Central memory CD4-positive, alpha-beta T cell (primary cell): ENCODE measurements at regions not wholly inside any gene's neighbourhood (a gene's known extent, or its start where the extent isn't known, plus 50 kb on each side); places are given as distances from the start of the nearest gene placed in this dataset.
"Not testable (repeated sequence)": the region's sequence is repeated elsewhere in the genome, so short reads cannot be mapped to it uniquely, and the experiment has no call there.

ENCODE experiments used
- DNase-seq: peaks from one replicate; pipeline ENCODE4 v3.0.0; 2022

DNA sequence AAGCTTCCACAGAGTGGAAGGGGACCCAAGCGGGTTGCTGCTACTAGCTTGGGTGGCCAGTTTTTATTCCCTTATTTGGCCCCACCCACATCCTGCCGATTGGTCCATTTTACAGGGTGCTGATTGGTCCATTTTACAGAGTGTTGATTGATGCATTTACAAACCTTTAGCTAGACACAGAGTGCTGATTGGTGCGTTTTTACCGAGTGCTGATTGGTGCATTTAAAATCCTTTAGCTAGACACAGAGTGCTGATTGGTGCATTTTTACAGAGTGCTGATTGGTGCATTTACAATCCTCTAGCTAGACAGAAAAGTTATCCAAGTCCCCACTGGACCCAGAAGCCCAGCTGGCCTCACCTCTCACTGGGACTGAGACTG, 187.0 kb upstream of the KCNMB2 start:
- not testable (repeated sequence) for DNase-seq

DNA sequence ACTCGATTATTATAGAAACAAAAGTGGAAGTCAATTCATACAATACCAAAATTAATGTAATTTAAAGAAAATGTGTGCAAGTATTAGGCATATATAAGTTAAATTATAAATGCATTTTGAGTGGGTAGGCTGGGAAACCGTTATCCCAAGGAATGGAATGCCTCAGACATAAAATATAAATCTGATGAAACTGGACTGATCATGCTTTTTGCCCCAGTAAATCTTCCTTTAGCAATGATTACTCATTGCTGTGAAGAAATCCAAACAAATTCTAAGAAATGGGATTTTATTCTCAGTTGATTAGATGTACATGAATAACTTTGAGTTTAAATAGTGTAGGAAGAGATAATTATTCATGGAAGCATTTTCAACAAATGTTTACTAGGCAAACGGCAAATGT, 185.5 kb upstream of the KCNMB2 start:
- no peak for DNase-seq

DNA sequence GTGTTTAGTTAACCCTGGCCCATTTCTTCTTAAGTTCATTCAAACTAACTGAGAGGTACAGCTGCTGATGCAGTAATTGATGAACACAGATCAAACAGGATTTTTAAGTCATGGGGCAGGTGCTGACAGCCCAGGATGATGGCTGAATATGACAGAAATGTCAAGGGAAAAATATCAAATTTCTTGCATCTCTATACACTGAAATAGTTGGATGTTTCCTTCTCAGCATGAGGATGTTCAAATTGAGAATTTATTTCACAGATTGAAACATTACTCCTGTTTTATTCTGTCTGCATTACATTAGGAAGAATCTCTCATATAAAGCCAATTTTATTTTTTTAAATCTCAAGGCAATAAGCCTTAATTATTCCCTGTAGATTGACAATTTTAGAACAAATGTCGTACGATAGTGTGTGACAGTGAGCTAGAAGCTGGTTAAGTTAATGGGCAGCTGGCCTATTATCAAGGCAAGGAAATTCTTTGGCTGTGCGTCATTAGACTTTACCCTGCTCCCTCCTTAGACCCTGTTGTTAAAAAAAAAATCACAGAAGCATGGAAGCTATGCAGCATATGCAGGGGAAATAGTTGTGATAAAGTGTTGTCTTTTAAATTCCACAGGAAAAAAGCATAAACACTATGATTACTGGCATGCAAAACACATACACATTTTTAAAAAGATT, 183.8 kb upstream of the KCNMB2 start:
- no peak for DNase-seq

DNA sequence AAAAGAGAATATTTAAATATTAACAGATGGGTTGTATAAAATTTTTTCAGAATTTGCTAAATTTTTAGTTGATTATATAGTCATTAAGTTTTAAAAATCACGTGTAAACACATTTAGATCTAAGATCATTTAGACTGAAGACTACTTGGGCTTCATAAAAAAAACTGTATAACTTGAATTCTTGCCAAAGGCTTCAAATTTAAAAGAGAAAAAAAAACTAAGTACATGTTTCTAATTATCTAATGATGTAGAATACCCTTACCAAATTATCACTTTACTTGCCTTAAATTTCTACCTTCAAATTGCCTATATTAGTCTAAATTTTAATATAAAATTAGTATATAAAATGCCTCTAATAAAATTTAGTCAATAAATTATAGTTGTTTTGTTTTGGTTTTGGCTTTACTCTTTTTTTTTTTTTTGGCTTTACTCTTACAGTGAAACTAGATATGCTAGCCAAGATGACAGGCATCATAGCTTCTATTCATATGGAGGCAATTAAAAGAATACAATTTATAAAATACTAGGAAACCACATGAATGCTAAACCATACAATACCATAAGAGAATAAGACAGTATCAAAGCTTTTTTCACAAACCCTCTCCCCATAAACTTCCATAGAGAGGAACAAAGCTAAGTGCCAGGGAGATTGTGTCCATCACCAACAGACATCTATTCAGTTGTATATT, 183.1 kb upstream of the KCNMB2 start:
- DNase-seq: no peak

DNA sequence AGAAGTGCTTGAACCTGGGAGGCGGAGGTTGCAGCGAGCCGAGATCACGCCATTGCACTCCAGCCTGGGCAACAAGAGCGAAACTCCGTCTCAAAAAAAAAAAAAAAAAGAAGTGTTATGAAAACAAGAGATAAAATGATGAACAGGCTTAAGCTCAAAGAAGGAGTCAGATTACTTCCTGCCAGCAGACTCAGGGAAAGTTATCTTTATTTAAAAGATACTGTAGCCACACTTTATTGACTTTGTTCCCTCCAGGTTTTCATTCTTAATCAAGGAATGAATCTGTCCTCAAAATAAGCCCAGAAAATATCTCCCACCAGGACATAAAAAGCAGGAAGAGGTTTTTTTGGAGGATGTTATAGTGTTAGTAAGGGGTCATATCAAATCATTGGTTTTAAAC, 176.5 kb upstream of the KCNMB2 start:
- DNase-seq: no peak

DNA sequence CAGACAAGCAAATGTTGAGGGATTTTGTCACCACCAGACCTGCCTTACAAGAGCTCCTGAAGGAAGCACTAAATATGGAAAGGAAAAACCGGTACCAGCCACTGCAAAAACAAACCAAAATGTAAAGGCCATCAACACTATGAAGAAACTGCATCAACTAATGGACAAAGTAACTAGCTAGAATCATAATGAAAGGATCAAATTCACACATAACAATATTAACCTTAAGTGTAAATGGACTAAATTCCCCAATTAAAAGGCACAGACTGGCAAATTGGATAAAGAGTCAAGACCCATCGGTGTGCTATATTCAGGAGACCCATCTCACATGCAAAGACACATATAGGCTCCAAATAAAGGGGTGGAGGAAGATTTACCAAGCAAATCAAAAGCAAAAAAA, 173.2 kb upstream of the KCNMB2 start:
- not testable (repeated sequence) for DNase-seq

DNA sequence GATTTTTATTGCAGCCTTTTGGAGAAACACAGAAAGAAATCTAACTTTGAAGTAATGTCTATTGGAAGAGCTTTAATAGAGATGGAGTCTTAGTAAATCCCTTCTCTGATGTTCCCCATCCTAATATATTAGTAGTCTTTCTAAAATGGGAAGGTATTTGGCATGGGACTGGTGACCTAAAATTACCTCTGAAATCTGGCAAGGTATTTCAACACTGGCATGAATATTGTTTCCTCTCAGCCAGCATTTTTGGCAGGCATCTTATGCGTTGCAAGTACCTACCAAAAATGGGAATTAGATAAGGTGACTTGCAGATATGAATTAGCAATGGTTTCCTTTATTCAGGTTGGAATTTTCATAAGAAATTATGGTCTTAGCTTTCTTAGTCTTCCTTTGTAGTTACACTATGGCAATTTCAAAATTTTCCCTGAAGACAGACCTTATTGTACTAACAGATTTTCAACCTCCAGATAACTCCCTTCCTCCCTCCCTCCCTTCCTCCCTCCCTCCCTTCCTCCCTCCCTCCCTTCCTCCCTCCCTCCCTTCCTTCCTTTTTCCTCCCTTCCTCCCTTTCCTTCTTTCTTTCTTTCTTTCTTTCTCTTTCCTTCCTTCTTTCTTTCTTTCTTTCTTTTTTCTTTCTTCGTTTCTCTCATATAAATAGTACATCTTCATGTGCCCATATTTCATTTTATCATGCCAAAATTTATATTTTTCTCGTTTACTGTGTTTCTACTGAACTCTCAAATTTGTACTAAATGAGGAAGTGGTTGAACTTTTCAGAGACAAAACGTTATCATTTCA, 168.2 kb upstream of the KCNMB2 start:
- DNase-seq: no peak

DNA sequence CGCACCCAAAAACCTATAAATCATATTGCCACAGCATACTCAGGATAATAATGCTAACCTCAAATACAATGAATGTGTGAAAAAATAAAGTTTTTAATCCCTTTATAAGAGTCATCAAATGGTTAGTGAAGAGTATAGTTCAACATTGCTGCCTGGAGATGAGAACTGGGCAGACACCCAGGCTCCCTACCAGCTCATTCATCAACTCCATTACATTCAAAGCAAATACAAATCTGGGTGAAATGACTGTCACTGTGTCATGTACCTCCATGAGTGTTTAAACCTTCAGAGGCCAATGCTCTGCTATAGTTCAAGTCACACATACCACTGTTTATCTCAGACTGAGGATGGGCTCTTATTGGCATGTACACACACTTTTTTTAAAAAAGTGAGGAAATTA, 167.2 kb upstream of the KCNMB2 start:
- DNase-seq: no peak

DNA sequence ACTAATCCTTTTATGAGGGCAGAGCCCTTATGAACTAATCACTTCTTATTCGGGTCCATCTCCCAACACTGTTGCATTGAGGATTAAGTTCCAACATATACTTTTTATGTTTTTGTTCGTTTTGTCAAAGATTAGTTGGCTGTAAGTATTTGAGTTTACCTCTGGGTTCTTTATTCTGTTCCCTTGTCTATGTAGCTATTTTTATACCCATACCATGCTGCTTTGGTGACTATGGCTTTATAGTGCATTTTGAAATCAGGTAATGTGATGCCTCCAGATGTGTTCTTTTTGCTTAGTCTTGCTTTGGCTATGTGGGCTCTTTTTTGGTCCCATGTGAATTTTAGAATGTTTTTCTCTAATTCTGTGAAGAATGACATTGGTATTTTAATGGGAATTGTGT, 166.4 kb upstream of the KCNMB2 start:
- no peak for DNase-seq

DNA sequence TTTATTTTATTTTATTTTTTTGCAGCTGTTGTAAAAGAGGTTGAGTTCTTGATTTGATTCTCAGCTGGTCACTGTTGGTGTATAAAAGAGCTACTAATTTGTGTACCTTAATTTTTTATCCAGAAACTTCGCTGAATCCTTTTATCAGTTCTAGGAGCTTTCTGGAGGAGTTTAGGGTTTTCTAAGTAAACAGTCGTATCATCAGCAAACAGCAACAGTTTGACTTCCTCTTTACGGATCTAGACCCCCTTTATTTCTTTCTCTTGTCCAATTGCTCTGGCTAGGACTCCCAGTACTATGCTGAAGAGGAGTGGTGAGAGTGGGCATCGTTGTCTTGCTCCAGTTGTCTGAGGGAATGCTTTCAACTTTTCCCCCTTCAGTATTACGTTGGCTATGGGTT, 165.8 kb upstream of the KCNMB2 start:
- DNase-seq: no peak

DNA sequence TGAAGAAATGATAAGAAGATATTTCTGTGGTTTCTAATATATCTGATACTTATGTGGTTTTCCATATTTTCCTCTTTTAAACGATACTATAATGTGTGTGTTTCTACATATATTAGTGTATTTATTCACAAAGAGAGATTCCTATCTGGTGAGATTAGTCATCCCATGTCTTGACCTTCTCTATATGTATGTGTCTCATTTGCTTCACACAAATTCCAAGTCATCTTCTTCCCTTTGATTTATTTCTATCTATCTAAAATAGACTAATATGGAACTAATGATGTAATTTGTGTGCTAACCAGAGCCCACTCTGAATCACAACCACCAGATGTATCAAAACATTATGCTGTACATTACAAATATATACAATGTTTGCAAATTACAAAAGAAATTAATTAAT, 154.7 kb upstream of the KCNMB2 start:
- DNase-seq: no peak

DNA sequence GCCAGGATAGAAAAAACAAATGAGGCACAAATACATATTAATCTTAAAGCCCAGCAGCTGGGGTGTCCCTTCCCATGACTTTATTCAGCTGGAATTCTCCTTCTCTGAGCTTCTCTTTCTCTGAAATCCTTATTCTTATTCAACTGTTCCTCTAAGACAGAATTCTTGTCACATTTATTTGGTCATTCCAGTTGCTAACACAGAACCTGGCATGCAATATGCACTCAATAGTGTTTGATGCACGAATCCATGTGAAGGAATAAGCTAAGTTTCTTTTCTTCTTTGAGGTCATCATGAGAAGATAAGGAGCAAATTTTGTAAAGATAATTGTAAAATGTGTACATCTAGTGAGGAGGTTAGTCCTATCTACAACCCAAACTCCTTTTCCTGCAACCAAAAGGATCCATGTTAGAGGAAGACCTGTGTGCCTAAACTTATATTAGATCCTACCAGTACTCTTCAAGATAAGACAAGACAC, 154.2 kb upstream of the KCNMB2 start:
- no peak for DNase-seq

DNA sequence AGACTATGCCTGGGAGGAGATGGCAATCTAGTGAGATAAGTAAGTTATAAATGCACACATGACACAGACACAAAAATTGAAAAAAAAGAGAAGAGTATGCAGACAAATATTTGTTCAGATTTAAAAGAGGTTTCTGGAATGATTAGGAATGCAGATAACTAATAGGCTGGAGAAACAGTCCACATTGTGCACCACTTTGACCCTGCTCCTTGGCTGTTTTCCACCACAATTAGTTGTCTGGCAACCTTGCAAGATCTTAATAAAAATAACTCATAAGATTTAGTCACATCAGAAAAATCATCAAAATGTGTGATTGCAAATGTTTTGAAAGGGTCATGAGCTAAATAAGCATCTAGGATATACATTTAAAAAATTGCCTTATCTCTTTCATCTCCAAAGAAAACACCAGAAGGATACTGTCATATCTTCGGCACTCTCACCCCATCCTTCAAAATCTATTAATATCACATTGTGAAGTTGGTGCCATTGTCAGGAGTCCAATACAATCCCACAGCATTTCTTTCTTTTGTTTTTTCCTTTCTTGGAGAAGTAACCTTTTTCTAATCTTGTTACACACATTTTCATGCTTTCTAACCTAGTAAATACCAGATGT, 153.7 kb upstream of the KCNMB2 start:
- no peak for DNase-seq

DNA sequence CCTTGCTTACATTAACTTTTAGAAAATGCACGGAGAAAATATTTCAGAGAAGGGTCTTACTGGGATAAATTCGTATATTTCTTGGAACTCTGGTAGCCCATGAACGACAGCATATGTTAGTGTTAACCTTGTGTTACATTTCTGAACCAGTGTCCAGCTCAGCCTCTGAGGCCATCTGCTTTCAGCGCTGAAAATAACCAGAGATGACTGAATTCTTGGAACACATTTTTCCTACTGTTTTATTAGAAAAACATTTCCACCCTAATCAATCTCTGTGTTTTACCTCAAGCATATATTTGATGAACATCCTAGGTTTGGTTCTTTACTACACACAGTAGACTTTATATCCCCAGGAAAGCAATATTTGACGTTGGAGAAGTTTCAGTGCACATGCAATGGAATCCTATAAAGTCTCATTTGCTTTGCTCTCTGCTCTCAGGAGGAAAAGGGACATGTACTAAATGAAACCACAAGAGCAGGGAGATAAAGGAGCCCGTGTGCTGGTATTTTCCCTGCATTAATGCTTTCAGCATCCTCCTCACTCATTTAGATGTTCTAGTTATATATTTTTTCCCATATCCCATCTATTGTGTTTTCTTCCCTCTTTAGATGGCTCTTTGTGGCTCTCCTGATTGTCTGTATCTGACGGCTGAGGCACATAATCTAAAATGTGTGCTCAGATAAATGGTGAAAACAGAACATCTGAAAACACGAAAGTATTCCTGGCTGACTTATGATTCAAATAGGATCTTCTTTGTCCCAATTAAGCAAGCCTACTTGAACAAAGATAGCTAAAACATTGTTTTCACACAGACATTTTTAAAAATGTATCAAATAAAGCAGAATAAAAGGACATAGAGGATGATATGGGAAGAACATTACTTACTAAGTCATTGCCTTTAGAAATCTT, 151.7 kb upstream of the KCNMB2 start:
- no peak for DNase-seq

DNA sequence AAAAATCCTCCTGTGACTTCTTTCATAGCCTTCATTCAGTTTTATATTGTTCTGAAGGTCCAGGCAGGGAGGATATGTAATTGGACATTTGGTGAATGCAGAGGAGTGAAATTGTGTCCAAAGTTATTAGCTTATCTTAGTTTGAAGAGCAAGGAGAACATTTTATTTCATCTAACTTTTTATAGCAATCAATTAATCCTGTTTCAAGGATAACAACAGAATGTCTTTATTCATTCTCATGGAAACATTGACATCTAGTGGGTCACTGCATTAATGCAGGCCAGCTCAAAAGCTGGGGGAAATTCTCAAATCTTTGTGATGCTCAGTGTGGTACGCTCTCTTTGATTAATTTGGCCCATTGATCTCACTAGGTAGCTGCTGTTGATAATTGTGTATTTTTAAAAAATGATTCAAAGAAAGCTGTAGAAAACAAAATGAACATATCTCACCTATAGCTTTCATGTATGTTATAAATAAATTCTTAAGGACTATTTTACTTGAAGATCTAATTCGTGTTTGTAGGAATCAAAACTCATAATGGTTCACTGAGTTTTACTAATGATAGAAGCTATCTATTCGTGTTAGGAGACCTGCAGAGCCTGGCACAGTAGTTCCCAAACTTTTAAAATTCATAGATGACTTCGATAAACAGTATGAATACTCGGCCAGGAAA, 150.8 kb upstream of the KCNMB2 start:
- peak; percentile 14 for DNase-seq

DNA sequence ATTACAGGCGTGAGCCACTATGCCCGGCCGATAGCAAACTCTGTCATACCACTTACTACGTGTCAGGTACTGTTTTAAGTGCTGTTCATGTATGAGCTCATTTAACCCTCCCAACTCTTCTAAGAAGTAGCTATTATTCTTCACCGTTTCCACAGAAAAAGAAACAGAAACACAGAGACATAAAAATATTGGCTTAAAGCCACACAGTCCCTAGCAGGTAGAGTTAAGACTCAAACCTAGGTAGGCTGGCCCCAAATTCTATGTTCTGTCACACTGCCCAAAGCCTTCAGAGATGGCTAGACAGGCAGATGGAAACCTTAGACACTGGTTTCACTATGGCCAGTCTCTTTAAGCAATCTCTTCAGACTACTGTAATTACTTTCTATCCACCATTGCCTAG, 149.8 kb upstream of the KCNMB2 start:
- DNase-seq: no peak

DNA sequence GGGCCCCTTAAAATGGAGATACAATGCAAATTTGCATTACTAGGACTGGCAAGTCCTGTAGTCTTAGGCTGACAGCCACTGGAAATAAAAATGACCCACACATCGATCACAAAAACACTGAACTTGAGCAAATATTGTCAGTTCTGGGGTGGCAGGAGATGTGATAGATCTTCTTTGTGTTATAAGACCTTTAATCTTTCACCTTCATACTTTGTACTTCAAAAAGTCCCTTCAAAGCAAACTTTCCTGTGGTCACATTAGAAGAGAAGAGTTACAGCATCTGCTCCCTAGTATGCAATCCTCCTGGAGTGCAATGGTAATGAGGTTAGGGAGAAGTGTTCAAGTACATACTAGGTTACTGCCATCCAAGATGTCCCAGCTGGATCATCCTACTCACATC, 149.4 kb upstream of the KCNMB2 start:
- DNase-seq: no peak

DNA sequence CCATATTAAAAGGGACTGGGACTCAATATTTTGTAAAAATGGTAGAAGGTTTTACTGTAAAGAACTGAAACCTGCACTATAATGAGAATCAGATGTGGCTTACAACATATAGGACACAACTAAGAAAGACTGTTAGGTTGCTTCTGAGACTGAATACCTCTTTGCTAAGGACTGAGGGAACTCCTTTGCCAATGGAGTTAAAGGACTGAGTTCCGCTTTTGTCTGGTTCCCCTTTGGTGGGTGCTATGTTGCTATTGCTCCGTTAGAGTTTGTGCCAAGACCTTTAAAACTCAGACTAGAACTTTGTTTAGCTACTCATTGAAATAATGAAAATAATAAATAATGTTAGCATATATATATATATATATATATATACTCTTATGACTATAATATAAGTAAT, 147.8 kb upstream of the KCNMB2 start:
- no peak for DNase-seq

DNA sequence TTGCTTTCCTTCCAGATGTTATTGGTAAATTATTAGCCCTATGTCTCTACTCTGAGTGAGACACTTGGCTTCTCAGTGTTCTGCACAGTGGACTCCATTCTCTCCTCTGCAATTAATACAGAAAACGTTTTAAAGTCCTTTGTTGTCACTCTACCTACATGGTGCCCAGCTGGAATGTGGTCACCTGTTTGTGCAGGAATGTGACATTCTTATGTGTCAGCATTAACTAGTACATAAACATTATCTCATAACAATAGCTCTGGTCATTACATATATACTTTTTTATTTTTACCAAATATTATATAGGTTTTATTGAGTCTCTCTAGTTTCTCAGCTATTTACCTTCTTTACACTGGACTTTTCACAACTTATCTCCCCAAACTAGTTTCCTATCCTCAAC, 147.0 kb upstream of the KCNMB2 start:
- DNase-seq: no peak

DNA sequence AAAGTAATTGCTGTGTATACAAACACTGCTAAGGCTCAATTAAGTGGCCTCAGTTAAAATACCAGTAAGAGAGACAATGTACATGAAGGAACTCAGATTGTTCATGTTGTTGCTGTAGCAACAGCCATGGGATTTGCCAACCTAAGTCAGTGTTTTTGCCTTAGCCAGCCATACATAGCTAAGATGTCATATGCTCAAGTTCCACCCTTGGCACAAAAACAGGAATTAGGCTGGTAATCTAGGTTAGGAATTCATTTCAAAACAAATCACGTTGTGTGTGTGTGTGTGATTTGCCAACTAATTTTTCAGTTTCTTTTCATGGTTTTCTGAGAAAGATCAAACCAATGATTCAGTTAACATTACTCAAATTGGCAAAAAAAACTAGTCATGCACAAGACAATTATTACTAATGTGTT, 143.7 kb upstream of the KCNMB2 start:
- no peak for DNase-seq

DNA sequence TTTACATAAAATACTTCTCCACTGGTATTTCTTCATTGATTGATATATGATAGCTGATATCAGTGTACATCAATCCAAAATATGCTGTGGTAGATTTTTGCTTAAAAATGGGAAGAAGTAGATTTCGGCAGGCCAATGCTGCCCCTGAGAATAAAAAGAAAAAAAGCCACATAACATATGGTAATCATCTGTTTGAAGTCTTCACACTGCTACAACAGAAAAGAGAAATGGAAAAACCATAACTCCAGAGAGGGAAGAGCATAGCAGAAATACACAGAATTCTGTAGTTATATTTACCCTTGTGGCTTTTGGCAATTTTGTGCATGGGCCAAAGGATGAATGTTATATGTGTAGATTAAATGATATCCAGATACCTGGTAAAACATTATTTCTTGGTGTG, 143.1 kb upstream of the KCNMB2 start:
- no peak for DNase-seq

DNA sequence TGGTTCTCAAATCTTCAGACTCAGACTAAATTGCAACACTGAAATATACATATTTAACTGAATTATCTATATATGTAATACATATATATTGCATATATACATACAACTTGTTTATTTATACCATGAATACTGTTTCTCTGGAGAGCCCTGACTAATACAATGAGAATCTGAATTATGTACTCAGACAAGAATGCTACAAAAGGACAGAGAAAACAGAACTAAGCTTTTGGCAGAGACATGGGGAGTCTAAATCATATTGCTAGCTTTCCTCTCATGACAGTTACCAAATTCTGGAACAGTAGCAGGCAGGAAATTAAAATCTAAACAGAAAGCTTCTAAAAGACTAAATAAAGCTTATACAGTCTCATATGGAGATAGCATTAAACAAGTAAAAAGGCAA, 142.4 kb upstream of the KCNMB2 start:
- no peak for DNase-seq
